ENCODE measurements at regions not wholly inside any gene's neighbourhood (a gene's known extent, or its start where the extent isn't known, plus 50 kb on each side); places are given as distances from the start of the nearest gene placed in this dataset.

DNA sequence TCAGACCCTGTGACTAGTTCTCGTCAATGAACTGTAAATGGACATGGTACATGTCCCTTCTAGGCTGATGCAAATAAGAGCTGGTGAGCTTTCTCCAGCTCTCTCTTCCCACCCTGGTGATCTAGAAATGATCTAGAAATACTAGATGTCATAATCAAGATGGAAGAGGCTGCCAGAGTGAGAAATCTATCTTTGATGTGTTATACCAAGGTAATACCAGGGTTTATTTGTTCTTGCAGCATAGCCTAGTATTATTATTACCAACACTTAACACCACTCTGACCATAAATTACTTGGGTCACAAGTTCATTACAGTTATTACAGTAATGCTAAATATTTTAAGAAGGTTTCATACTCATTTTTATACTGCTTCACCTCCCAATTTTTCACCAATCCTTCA lies 138.4 kb upstream of the LMCD1 start:
- no peak overlapping the region for H3K27ac ChIP-seq
- no peak overlapping the region for H2AFZ ChIP-seq
- H3K36me3 ChIP-seq (ENCODE audit: low read depth): no peaks in the 10 kb centered on the region
- no peaks in the 10 kb centered on the region for H3K9me2 ChIP-seq (ENCODE audit: insufficient read depth)
- H4K20me1 ChIP-seq (ENCODE audit: insufficient read depth): no peaks in the 10 kb centered on the region
- H3K9ac ChIP-seq: no peak overlapping the region
- 32 to 48% methylated on average over 1 of the region's 1 CpG for WGBS, 2 experiments (ENCODE audit: low coverage in 1 of 2, low lambda C conversion rate in 2 of 2, missing lambda C conversion rate in 2 of 2)
- H3K4me2 ChIP-seq (ENCODE audit: unreplicated experiment): no peak overlapping the region
- no peak overlapping the region for H3K4me3 ChIP-seq
- no peak for DNase-seq
- no peaks in the 10 kb centered on the region for H3K9me3 ChIP-seq (ENCODE audit: low read depth)
- H3K4me1 ChIP-seq (ENCODE audit: insufficient read depth): no peaks in the 10 kb centered on the region
- in situ Hi-C loops (cut with MboI): no loop called here
- TF ChIP-seq EZH2 (IDR thresholded peaks at IDR 0.05; ENCODE audit: insufficient read depth, poor library complexity, severe bottlenecking): no peak
- no peak for TF ChIP-seq EZH2phosphoT487 (IDR thresholded peaks at IDR 0.05; ENCODE audit: insufficient read depth, low read depth)
- no peaks in the 10 kb centered on the region for H3F3A ChIP-seq (ENCODE audit: insufficient read depth)
- H3K27me3 ChIP-seq (replicated peaks; ENCODE audit: insufficient read depth): peaks cover 23% of the 10 kb centered on the region
- no peaks in the 10 kb centered on the region for H3K79me2 ChIP-seq (ENCODE audit: insufficient read depth)

DNA sequence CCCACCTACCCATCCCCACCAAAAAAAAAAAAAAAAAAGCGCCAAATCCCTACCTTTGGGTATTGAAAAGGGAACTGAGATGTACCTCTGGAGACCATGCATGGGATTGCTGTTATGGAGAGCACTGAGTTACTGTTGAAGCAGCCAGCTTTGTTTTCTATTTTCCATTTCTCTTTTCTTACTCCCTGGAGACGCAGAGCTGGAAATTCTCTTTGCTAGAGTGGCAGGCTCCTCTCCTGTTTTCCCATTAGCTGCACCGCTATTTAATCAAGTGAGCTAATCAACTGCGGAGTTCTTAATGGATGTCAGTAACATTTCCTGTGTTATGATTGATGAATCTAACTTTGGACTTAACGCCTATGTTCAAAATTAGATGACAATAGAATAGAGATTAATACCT lies 136.1 kb upstream of the LMCD1 start:
- Histone ChIP-seq H3F3A (ENCODE audit: insufficient read depth) (peaks cover 1% of the 10 kb centered on the region; the same call in 1 of the 2 replicates), H3K27ac (no peak overlapping the region), H3K79me2 (ENCODE audit: insufficient read depth) (no peaks in the 10 kb centered on the region), H3K9me2 (ENCODE audit: insufficient read depth) (no peaks in the 10 kb centered on the region), H3K4me2 (ENCODE audit: unreplicated experiment) (no peak overlapping the region), H4K20me1 (ENCODE audit: insufficient read depth) (no peaks in the 10 kb centered on the region), H2AFZ (no peak overlapping the region), H3K9me3 (ENCODE audit: low read depth) (no peaks in the 10 kb centered on the region), H3K4me1 (ENCODE audit: insufficient read depth) (peaks cover 2% of the 10 kb centered on the region), H3K9ac (no peak overlapping the region), H3K36me3 (ENCODE audit: low read depth) (no peaks in the 10 kb centered on the region), H3K4me3 (no peak overlapping the region), H3K27me3 (replicated peaks; ENCODE audit: insufficient read depth) (peaks cover 26% of the 10 kb centered on the region)
- no peak for DNase-seq
- in situ Hi-C loops (cut with MboI): no loop called here
- 76 to 80% methylated on average over 5 of the region's 5 CpGs for WGBS, 2 experiments (ENCODE audit: low coverage in 1 of 2, low lambda C conversion rate in 2 of 2, missing lambda C conversion rate in 2 of 2)
- no peak for TF ChIP-seq EZH2 (IDR thresholded peaks at IDR 0.05; ENCODE audit: insufficient read depth, poor library complexity, severe bottlenecking)
- no peak for TF ChIP-seq EZH2phosphoT487 (IDR thresholded peaks at IDR 0.05; ENCODE audit: insufficient read depth, low read depth)

DNA sequence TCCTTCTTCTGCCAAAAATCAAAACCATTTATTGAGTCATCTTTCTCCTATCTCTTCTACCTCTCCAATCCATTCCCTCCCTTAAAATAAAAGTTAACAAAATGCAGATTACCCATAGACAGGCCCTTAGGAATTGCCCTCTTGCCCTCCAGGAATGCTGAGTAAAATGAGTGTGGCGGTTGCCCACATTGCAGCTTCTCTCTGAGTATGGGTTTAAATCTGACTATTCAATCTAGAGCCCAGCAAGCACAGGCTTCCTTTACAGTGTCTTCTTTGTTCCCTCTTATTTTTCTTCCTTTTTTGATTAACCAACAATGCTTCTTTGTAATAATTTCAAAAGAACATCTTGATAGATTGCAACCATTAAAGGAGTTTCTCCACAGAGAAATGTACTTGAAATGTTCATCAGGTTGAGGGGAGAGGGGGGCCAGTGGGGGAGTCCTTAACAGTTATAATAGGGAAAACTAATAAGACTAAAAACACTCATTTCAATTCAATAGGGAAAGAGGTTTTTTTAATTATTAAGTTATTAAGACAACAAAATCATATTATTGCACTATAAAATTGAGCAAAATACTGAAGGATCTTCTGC lies 135.3 kb upstream of the LMCD1 start:
- H4K20me1 ChIP-seq (ENCODE audit: insufficient read depth): no peaks in the 10 kb centered on the region
- H3K27ac ChIP-seq: no peak overlapping the region
- H3K9me2 ChIP-seq (ENCODE audit: insufficient read depth): no peaks in the 10 kb centered on the region
- no peak overlapping the region for H2AFZ ChIP-seq
- peaks cover 10% of the 10 kb centered on the region for H3K4me1 ChIP-seq (ENCODE audit: insufficient read depth)
- no peak for DNase-seq
- in situ Hi-C loops (cut with MboI): no loop called here
- 87 to 90% methylated on average over 1 of the region's 1 CpG for WGBS, 2 experiments (ENCODE audit: low coverage in 1 of 2, low lambda C conversion rate in 2 of 2, missing lambda C conversion rate in 2 of 2)
- peaks cover 22% of the 10 kb centered on the region for H3K27me3 ChIP-seq (replicated peaks; ENCODE audit: insufficient read depth)
- H3K9ac ChIP-seq: no peak overlapping the region
- TF ChIP-seq EZH2phosphoT487 (IDR thresholded peaks at IDR 0.05; ENCODE audit: insufficient read depth, low read depth) (no peak), EZH2 (IDR thresholded peaks at IDR 0.05; ENCODE audit: insufficient read depth, poor library complexity, severe bottlenecking) (no peak)
- peaks cover 9% of the 10 kb centered on the region; the same call in 1 of the 2 replicates for H3F3A ChIP-seq (ENCODE audit: insufficient read depth)
- H3K36me3 ChIP-seq (ENCODE audit: low read depth): no peaks in the 10 kb centered on the region
- no peak overlapping the region for H3K4me2 ChIP-seq (ENCODE audit: unreplicated experiment)
- H3K4me3 ChIP-seq: no peak overlapping the region
- no peaks in the 10 kb centered on the region for H3K9me3 ChIP-seq (ENCODE audit: low read depth)
- H3K79me2 ChIP-seq (ENCODE audit: insufficient read depth): no peaks in the 10 kb centered on the region

- H3K4me3 ChIP-seq: no peak overlapping the region
- no peak for DNase-seq
- no peaks in the 10 kb centered on the region for H3K79me2 ChIP-seq (ENCODE audit: insufficient read depth)
- H3K9me3 ChIP-seq (ENCODE audit: low read depth): no peaks in the 10 kb centered on the region
- no peaks in the 10 kb centered on the region for H3K9me2 ChIP-seq (ENCODE audit: insufficient read depth)
- peaks cover 13% of the 10 kb centered on the region; the same call in 1 of the 2 replicates for H3F3A ChIP-seq (ENCODE audit: insufficient read depth)
- H3K27ac ChIP-seq: no peak overlapping the region
- no peak overlapping the region for H3K4me2 ChIP-seq (ENCODE audit: unreplicated experiment)
- 76 to 83% methylated on average over 5 of the region's 5 CpGs for WGBS, 2 experiments (ENCODE audit: low coverage in 1 of 2, low lambda C conversion rate in 2 of 2, missing lambda C conversion rate in 2 of 2)
- H3K4me1 ChIP-seq (ENCODE audit: insufficient read depth): peaks cover 12% of the 10 kb centered on the region
- in situ Hi-C loops (cut with MboI): no loop called here
- H2AFZ ChIP-seq: no peak overlapping the region
- H4K20me1 ChIP-seq (ENCODE audit: insufficient read depth): no peaks in the 10 kb centered on the region
- no peaks in the 10 kb centered on the region for H3K36me3 ChIP-seq (ENCODE audit: low read depth)
- peaks cover 27% of the 10 kb centered on the region for H3K27me3 ChIP-seq (replicated peaks; ENCODE audit: insufficient read depth)
- TF ChIP-seq EZH2 (IDR thresholded peaks at IDR 0.05; ENCODE audit: insufficient read depth, poor library complexity, severe bottlenecking) (no peak), EZH2phosphoT487 (IDR thresholded peaks at IDR 0.05; ENCODE audit: insufficient read depth, low read depth) (no peak)
- H3K9ac ChIP-seq: no peak overlapping the region
Observed at GRCh38 chr3:8368598-8368997, 133.0 kb upstream of the LMCD1 start.

Data from GM23248 (cell line).